ENCODE measurements at regions not wholly inside any gene's neighbourhood (a gene's known extent, or its start where the extent isn't known, plus 50 kb on each side); places are given as distances from the start of the nearest gene placed in this dataset.
"Not testable (repeated sequence)": the region's sequence is repeated elsewhere in the genome, so short reads cannot be mapped to it uniquely, and the experiment has no call there.

- ATAC-seq (no peak), DNase-seq (no peak)
- Histone ChIP-seq H3K4me1 (no peaks in the 10 kb centered on the region), H3K9me3 (no peaks in the 10 kb centered on the region), H3K36me3 (ENCODE audit: insufficient read depth in 1 of 2, low read depth in 1 of 2) (no peaks in the 10 kb centered on the region), H3K27ac (no peak overlapping the region), H3K27me3 (ENCODE audit: insufficient read depth in 3 of 3, low read length in 2 of 3) (no peaks in the 10 kb centered on the region), H3K4me3 (no peak overlapping the region)
- 52 to 68% (median 59%) methylated on average over 2 of the region's 2 CpGs for WGBS, 3 donors
- intact Hi-C loops (cut with DNase I): no loop called here
- TF ChIP-seq, protein P1, sequence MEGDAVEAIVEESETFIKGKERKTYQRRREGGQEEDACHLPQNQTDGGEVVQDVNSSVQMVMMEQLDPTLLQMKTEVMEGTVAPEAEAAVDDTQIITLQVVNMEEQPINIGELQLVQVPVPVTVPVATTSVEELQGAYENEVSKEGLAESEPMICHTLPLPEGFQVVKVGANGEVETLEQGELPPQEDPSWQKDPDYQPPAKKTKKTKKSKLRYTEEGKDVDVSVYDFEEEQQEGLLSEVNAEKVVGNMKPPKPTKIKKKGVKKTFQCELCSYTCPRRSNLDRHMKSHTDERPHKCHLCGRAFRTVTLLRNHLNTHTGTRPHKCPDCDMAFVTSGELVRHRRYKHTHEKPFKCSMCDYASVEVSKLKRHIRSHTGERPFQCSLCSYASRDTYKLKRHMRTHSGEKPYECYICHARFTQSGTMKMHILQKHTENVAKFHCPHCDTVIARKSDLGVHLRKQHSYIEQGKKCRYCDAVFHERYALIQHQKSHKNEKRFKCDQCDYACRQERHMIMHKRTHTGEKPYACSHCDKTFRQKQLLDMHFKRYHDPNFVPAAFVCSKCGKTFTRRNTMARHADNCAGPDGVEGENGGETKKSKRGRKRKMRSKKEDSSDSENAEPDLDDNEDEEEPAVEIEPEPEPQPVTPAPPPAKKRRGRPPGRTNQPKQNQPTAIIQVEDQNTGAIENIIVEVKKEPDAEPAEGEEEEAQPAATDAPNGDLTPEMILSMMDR (IDR thresholded peaks at IDR 0.05): no peak
Observed at GRCh38 chr4:75142382-75142781, 209.5 kb downstream of the PARM1 start.

DNA sequence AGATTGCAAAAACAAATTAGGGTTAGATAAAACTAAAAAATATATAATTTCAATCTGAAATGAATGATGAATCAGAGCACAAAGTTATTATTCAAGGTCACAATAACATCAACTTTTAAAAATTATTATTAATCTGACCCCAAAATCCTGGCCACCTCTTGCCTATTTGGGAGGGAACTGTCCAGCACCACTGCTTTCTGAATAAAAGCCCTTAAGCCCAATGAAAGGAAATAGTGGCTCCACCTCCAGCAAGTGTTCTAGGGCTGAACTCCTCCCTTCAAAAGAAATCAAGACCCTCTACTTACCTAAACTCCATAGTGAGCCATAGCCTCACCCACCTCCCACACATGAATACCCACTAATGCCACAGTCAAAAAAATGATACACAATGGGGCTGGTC is 208.2 kb downstream of the PARM1 start:
- no peaks in the 10 kb centered on the region for H3K36me3 ChIP-seq (ENCODE audit: insufficient read depth in 1 of 2, low read depth in 1 of 2)
- no peaks in the 10 kb centered on the region for H3K9me3 ChIP-seq
- no peak overlapping the region for H3K27ac ChIP-seq
- TF ChIP-seq, protein P1 (IDR thresholded peaks at IDR 0.05): no peak
- H3K4me3 ChIP-seq: no peak overlapping the region
- H3K27me3 ChIP-seq (ENCODE audit: insufficient read depth in 3 of 3, low read length in 2 of 3): no peaks in the 10 kb centered on the region
- no peaks in the 10 kb centered on the region for H3K4me1 ChIP-seq
- ATAC-seq: no peak
- no peak for DNase-seq
- intact Hi-C loops (cut with DNase I): no loop called here

- ATAC-seq (no peak), DNase-seq (no peak)
- no peak overlapping the region for H3K4me3 ChIP-seq
- H3K36me3 ChIP-seq (ENCODE audit: insufficient read depth in 1 of 2, low read depth in 1 of 2): no peaks in the 10 kb centered on the region
- H3K27ac ChIP-seq: no peak overlapping the region
- H3K4me1 ChIP-seq: no peaks in the 10 kb centered on the region
- TF ChIP-seq, protein P1 (IDR thresholded peaks at IDR 0.05): no peak
- intact Hi-C loops (cut with DNase I): no loop called here
- H3K9me3 ChIP-seq: no peaks in the 10 kb centered on the region
- no peaks in the 10 kb centered on the region for H3K27me3 ChIP-seq (ENCODE audit: insufficient read depth in 3 of 3, low read length in 2 of 3)
Observed at GRCh38 chr4:75137302-75137701, 204.4 kb downstream of the PARM1 start.

DNA sequence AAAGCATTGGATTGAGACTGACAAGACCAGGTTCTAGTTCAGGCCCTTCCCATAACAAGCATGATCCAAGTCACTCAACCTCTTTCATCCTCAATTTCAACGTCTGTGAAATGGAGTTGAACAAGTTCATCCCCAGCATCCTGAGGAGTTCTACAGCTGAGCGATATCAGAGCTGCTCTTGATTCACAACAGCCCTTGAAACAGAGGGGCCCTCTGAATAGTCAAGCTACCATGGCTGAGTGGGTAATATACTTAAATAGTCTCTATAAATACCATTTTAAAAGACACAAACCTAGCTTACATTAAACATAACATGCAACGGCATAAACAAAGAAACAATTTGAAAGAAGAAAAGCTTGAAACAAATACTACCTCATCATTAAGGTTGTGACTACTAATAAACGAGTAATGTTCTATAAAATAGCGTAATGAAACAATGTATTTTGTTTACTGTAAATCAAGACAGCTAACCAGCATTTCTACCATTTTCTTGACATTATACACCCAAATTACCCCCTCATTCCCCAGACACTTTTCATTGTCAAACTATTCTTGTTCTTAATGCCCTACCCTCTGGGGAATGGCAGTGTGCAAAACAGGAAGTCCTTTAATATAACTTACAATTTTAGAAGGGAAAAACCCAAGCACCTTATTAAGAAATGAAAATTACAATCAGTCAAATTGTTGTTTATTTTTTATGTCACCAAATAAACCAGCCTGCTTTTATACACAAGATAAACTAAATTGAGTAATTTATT is 202.3 kb downstream of the PARM1 start:
- Histone ChIP-seq H3K9me3 (no peaks in the 10 kb centered on the region), H3K36me3 (ENCODE audit: insufficient read depth in 1 of 2, low read depth in 1 of 2) (no peaks in the 10 kb centered on the region), H3K4me1 (no peaks in the 10 kb centered on the region), H3K27me3 (ENCODE audit: insufficient read depth in 3 of 3, low read length in 2 of 3) (no peaks in the 10 kb centered on the region), H3K27ac (no peak overlapping the region), H3K4me3 (no peak overlapping the region)
- no peak for ATAC-seq
- no peak for DNase-seq
- 66 to 79% (median 74%) methylated on average over 5 of the region's 5 CpGs for WGBS, 3 donors
- intact Hi-C loops (cut with DNase I): no loop called here
- TF ChIP-seq, protein P1 (IDR thresholded peaks at IDR 0.05): no peak

GRCh38 chr4:75126870-75127269 is 194.0 kb downstream of the PARM1 start:
- H3K4me3 ChIP-seq; H3K4me1 ChIP-seq; ATAC-seq; H3K36me3 ChIP-seq (ENCODE audit: insufficient read depth in 1 of 2, low read depth in 1 of 2); H3K27ac ChIP-seq; H3K9me3 ChIP-seq; H3K27me3 ChIP-seq (ENCODE audit: insufficient read depth in 3 of 3, low read length in 2 of 3); DNase-seq; intact Hi-C loops (cut with DNase I): not testable (repeated sequence)
- 73 to 80% (median 75%) methylated on average over 8 to 10 of the region's 21 CpGs for whole genome bisulfite sequencing, 3 donors

All from psoas muscle (tissue), 7 donors.